Uterus (tissue), 3 donors: ENCODE measurements at regions not wholly inside any gene's neighbourhood (a gene's known extent, or its start where the extent isn't known, plus 50 kb on each side); places are given as distances from the start of the nearest gene placed in this dataset.
"Not testable (repeated sequence)": the region's sequence is repeated elsewhere in the genome, so short reads cannot be mapped to it uniquely, and the experiment has no call there.

ENCODE experiments used
- DNase-seq, 2 donors: peaks; one replicate each; pipeline ENCODE4 v3.0.0-alpha.2; 2019 to 2020
- H3K27ac ChIP-seq, 2 donors: fragments of 200-600 bp; sonication (generic); 1 replicate in 1 of 2; 2 replicates in 1 of 2; pipeline ENCODE4 v1.5.1; 2016 to 2018
- H3K27me3 ChIP-seq, 2 donors: fragments of 200-600 bp; sonication (generic); one replicate each; pipeline ENCODE4 v1.5.1; 2018 to 2019; ENCODE audit warnings: control low read depth in 1 of 2
- H3K36me3 ChIP-seq, 2 donors: fragments of 200-600 bp; sonication (generic); one replicate each; pipeline ENCODE4 v1.5.1; 2019; ENCODE audit warnings: control low read depth in 1 of 2
- H3K4me1 ChIP-seq, 2 donors: fragments of 200-600 bp; sonication (generic); one replicate each; pipeline ENCODE4 v1.5.1; 2018 to 2019; ENCODE audit warnings: control low read depth in 1 of 2
- H3K4me3 ChIP-seq, 2 donors: fragments of 200-600 bp; sonication (generic); 1 replicate in 1 of 2; 2 replicates in 1 of 2; pipeline ENCODE4 v1.5.1; 2018 to 2019; ENCODE audit warnings: mild to moderate bottlenecking in 1 of 2
- H3K9me3 ChIP-seq, 2 donors: fragments of 200-600 bp; sonication (generic); one replicate each; pipeline ENCODE4 v1.5.1; 2019; ENCODE audit warnings: control low read depth in 1 of 2
- CTCF ChIP-seq, 4 experiments: fragments of 200-600 bp in 2 of 4; fragments of 450-650 bp in 2 of 4; sonication (generic) in 2 of 4; IDR thresholded peaks; one replicate each; pipeline ENCODE4 v1.5.1; 2016 to 2019; ENCODE audit warnings: antibody characterized with exemption in 4 of 4, mild to moderate bottlenecking in 2 of 4, moderate library complexity in 1 of 4
- POLR2A ChIP-seq, 2 donors: fragments of 450-650 bp; IDR thresholded peaks; one replicate each; pipeline ENCODE4 v1.6.1; 2016; ENCODE audit warnings: antibody characterized with exemption in 2 of 2, mild to moderate bottlenecking in 1 of 2, moderate library complexity in 1 of 2
- intact Hi-C: fragments of 100-400 bp; cut with DNase I; formaldehyde crosslinking; loops from one replicate; pipeline ENCODE4 v1.15.1; 2023; ENCODE audit warnings: low total_unique reads
- donor health status: DM: yes; HTN: yes; CAD: no.

DNA sequence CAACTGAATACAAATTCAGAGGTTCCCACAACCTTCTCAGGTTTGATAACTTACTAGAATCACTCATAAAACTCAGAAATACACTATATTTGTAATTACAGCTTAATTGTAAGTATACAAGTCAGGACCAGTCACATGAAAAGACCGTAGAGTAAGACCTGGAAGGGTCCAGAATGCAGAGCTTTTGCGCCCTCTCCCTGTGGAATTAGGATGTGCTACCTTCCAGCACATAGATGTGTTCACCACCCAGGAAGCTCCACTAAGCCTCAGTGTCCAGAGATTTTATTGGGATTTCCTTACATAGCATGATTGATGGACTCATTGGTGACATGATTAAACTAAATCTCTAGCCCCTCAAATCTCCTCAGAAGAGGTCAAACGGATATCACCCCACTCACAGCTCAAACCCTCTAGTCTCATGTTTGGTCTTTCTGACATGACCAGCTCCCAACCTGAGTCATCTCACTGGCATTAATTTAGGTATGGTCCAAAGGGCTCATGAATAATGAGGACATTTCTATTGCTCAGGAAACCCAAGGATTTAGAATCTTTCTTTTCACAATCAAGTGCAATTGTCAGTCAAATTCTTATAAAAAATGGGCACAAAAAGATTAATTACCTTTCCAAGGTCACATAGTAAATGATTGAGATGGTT, 77.2 kb upstream of the UBASH3B start:
- H3K27ac ChIP-seq = no peak overlapping the region
- H3K27me3 ChIP-seq = no peaks in the 10 kb centered on the region
- H3K4me1 ChIP-seq = no peaks in the 10 kb centered on the region
- no peak for DNase-seq
- intact Hi-C loops = no loop called here
- no peaks in the 10 kb centered on the region for H3K9me3 ChIP-seq
- no peaks in the 10 kb centered on the region for H3K36me3 ChIP-seq
- TF ChIP-seq POLR2A (IDR thresholded peaks at IDR 0.05) (no peak), CTCF (IDR thresholded peaks at IDR 0.05) (no peak)
- H3K4me3 ChIP-seq = no peak overlapping the region

DNA sequence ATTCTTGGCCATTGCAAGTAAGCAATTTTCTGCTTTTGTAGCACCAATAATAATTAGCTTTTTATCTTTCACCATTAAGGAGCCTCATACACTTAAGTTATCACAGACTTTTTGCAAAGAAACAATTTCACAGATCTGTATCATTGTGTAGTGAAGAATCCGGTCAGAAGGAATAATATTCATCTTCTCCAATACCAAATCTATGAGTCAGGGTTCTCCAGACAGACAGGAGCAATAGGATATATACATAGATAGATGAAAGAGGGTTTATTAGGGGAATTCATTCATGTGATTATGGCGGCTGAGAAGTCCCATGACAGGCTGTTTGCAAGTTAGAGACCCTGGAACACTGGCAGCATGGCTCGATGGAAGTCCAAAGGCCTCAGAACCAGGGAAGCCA, 82.9 kb upstream of the UBASH3B start:
- Histone ChIP-seq H3K9me3 (no peaks in the 10 kb centered on the region), H3K27ac (no peak overlapping the region), H3K4me1 (no peaks in the 10 kb centered on the region), H3K4me3 (no peak overlapping the region), H3K27me3 (no peaks in the 10 kb centered on the region), H3K36me3 (no peaks in the 10 kb centered on the region)
- TF ChIP-seq POLR2A (IDR thresholded peaks at IDR 0.05) = no peak
- no peak for TF ChIP-seq CTCF (IDR thresholded peaks at IDR 0.05)
- intact Hi-C loops = no loop called here
- no peak for DNase-seq

GRCh38 chr11:122563761-122564160, 91.8 kb upstream of the UBASH3B start:
- Histone ChIP-seq H3K9me3 (no peaks in the 10 kb centered on the region), H3K27me3 (no peaks in the 10 kb centered on the region), H3K36me3 (no peaks in the 10 kb centered on the region), H3K4me3 (no peak overlapping the region), H3K27ac (no peak overlapping the region), H3K4me1 (no peaks in the 10 kb centered on the region)
- no peak for DNase-seq
- TF ChIP-seq CTCF (IDR thresholded peaks at IDR 0.05) = no peak
- TF ChIP-seq POLR2A (IDR thresholded peaks at IDR 0.05) = no peak
- intact Hi-C loops = no loop called here

- H3K27me3 ChIP-seq = no peaks in the 10 kb centered on the region
- TF ChIP-seq POLR2A (IDR thresholded peaks at IDR 0.05) (no peak), CTCF (IDR thresholded peaks at IDR 0.05) (no peak)
- DNase-seq = no peak
- no peaks in the 10 kb centered on the region for H3K4me1 ChIP-seq
- intact Hi-C loops = no loop called here
- H3K4me3 ChIP-seq = no peak overlapping the region
- no peaks in the 10 kb centered on the region for H3K9me3 ChIP-seq
- H3K27ac ChIP-seq = no peak overlapping the region
- H3K36me3 ChIP-seq = no peaks in the 10 kb centered on the region
Measured at GRCh38 chr11:122559734-122560382, 95.7 kb upstream of the UBASH3B start.

DNA sequence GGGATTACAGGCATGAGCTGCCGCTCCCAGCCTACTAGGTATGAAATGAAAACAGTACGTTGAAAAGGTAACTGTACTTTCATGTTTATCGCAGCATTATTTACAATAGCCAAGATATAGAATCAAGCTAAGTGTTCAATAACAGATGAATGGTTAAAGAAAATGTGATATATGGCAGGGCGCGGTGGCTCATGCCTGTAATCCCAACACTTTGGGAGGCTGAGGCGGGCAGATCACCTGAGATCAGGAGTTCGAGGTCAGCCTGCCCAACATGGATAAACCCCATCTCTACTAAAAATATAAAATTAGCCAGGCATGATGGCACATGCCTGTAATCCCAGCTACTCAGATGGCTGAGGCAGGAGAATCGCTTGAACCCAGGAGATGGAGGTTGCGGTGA, 96.3 kb upstream of the UBASH3B start:
- H3K4me1 ChIP-seq, H3K36me3 ChIP-seq, H3K27ac ChIP-seq, H3K9me3 ChIP-seq, intact Hi-C loops, H3K4me3 ChIP-seq, H3K27me3 ChIP-seq, DNase-seq: not testable (repeated sequence)

- H3K9me3 ChIP-seq, H3K36me3 ChIP-seq, H3K4me3 ChIP-seq, H3K4me1 ChIP-seq, DNase-seq, intact Hi-C loops, H3K27ac ChIP-seq, H3K27me3 ChIP-seq: not testable (repeated sequence)
Measured at GRCh38 chr11:122557163-122557562, 98.4 kb upstream of the UBASH3B start.
